OCI-M1 (cell line): ENCODE measurements at regions not wholly inside any gene's neighbourhood (a gene's known extent, or its start where the extent isn't known, plus 50 kb on each side); places are given as distances from the start of the nearest gene placed in this dataset.

Source experiments
- DNase-seq: peaks from one replicate; lab custom pipeline; 2025; lab: John Stamatoyannopoulos, UW

GRCh38 chr11:122234257-122234656 lies 118.2 kb upstream of the BLID start:
- DNase-seq = no peak

GRCh38 chr11:122232985-122233384 lies 117.0 kb upstream of the BLID start:
- no peak for DNase-seq

- DNase-seq = no peak
Observed at GRCh38 chr11:122230385-122230755, 114.4 kb upstream of the BLID start.

GRCh38 chr11:122229481-122230384 lies 113.7 kb upstream of the BLID start:
- no peak for DNase-seq

- no peak for DNase-seq
Observed at GRCh38 chr11:122229078-122229477, 113.1 kb upstream of the BLID start.

- no peak for DNase-seq
Observed at GRCh38 chr11:122226810-122227379, 110.9 kb upstream of the BLID start.

- DNase-seq = no peak
Observed at GRCh38 chr11:122224867-122225266, 108.9 kb upstream of the BLID start.

- no peak for DNase-seq
Observed at GRCh38 chr11:122220321-122220720, 104.3 kb upstream of the BLID start.

GRCh38 chr11:122219791-122220190 lies 103.8 kb upstream of the BLID start:
- DNase-seq = no peak

GRCh38 chr11:122215244-122215992 lies 99.4 kb upstream of the BLID start:
- DNase-seq = peak; percentile 92

- DNase-seq = no peak
Observed at GRCh38 chr11:122214567-122214966, 98.6 kb upstream of the BLID start.

GRCh38 chr11:122214080-122214479 lies 98.1 kb upstream of the BLID start:
- no peak for DNase-seq

- no peak for DNase-seq
Observed at GRCh38 chr11:122213171-122213570, 97.2 kb upstream of the BLID start.

GRCh38 chr11:122210367-122210997 lies 94.5 kb upstream of the BLID start:
- DNase-seq = no peak

GRCh38 chr11:122209619-122210366 lies 93.8 kb upstream of the BLID start:
- DNase-seq = no peak

GRCh38 chr11:122207921-122208764 lies 92.1 kb upstream of the BLID start:
- DNase-seq = no peak

- no peak for DNase-seq
Observed at GRCh38 chr11:122207505-122207904, 91.5 kb upstream of the BLID start.

GRCh38 chr11:122205036-122205435 lies 89.0 kb upstream of the BLID start:
- no peak for DNase-seq

GRCh38 chr11:122204206-122204605 lies 88.2 kb upstream of the BLID start:
- DNase-seq = no peak

GRCh38 chr11:122202951-122203456 lies 87.0 kb upstream of the BLID start:
- peak; percentile 23 for DNase-seq
